Osteoblast (primary cell): ENCODE measurements at regions not wholly inside any gene's neighbourhood (a gene's known extent, or its start where the extent isn't known, plus 50 kb on each side); places are given as distances from the start of the nearest gene placed in this dataset.

Source experiments
- DNase-seq: peaks from one replicate; pipeline ENCODE4 v3.0.0; 2011; ENCODE audit warnings: low spot score, mixed read lengths; ENCODE audit not compliant: insufficient read length; ENCODE audit errors: missing footprints
- H2AFZ ChIP-seq: 2 replicates; pipeline ENCODE4 v1.6.0; 2011; ENCODE audit warnings: mild to moderate bottlenecking, low read length
- H3K27ac ChIP-seq: 2 replicates; pipeline ENCODE4 v1.5.1; 2011; ENCODE audit warnings: mild to moderate bottlenecking, low read depth, low read length, moderate library complexity
- H3K27me3 ChIP-seq: 2 replicates; pipeline ENCODE4 v1.6.0; 2012; ENCODE audit warnings: mild to moderate bottlenecking, control low read depth, inconsistent platforms, low read length, moderate library complexity; ENCODE audit not compliant: insufficient read depth
- H3K36me3 ChIP-seq: 2 replicates; pipeline ENCODE4 v1.5.1; 2011; ENCODE audit warnings: mild to moderate bottlenecking, low read length, control low read depth, moderate library complexity; ENCODE audit not compliant: insufficient read depth
- H3K4me1 ChIP-seq: 2 replicates; pipeline ENCODE4 v1.5.1; 2011; ENCODE audit warnings: mild to moderate bottlenecking, low read length, control low read depth, moderate library complexity; ENCODE audit not compliant: insufficient read depth
- H3K4me2 ChIP-seq: 2 replicates; pipeline ENCODE4 v1.6.0; 2011; ENCODE audit warnings: mild to moderate bottlenecking, low read length; ENCODE audit not compliant: insufficient read depth
- H3K4me3 ChIP-seq: fragments of 200-600 bp; sonication (generic); 3 replicates; pipeline ENCODE4 v1.5.1; 2012; ENCODE audit warnings: mild to moderate bottlenecking, low read length, inconsistent platforms; ENCODE audit not compliant: insufficient read depth
- H3K79me2 ChIP-seq: 2 replicates; pipeline ENCODE4 v1.6.0; 2012; ENCODE audit warnings: mild to moderate bottlenecking, low read length, control low read depth, inconsistent platforms; ENCODE audit not compliant: insufficient read depth
- H3K9me3 ChIP-seq: 2 replicates; pipeline ENCODE4 v1.5.1; 2011; ENCODE audit warnings: low read depth, low read length, control low read depth
- H4K20me1 ChIP-seq: 2 replicates; pipeline ENCODE4 v1.6.0; 2012; ENCODE audit warnings: mild to moderate bottlenecking, low read length, control low read depth; ENCODE audit not compliant: insufficient read depth
- TF ChIP-seq, protein P1 (sequence below): IDR thresholded peaks from 2 replicates; pipeline ENCODE4 v1.5.1; 2011; ENCODE audit warnings: mild to moderate bottlenecking, low read depth, low read length, moderate library complexity; ENCODE audit errors: extremely low read depth

DNA sequence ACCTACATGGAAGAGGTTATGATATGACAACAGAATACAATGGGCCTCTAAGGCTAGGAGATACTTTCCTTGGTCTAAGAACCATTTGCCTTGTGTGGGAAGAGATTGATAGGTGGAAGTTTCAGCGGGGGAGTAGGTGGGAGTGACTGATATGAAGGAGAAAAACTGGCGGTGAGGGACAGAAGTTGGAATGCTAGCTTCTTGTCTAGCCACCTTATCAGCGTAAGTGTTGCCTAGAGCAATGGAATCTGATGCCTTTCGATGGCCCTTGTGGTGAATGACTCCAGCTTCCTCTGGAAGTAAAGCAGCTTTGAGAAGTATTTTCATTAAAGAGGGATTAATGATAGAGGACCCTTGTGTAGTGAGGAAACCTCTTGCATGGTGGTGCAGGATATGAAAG is 121.3 kb upstream of the GULP1 start:
- Histone ChIP-seq H3K27ac (no peak overlapping the region), H3K9me3 (no peaks in the 10 kb centered on the region), H3K27me3 (no peaks in the 10 kb centered on the region), H3K4me2 (no peak overlapping the region), H3K79me2 (no peaks in the 10 kb centered on the region), H2AFZ (no peak overlapping the region), H3K4me1 (no peaks in the 10 kb centered on the region), H3K36me3 (no peaks in the 10 kb centered on the region), H4K20me1 (no peaks in the 10 kb centered on the region), H3K4me3 (no peak overlapping the region)
- no peak for DNase-seq
- TF ChIP-seq, protein P1, sequence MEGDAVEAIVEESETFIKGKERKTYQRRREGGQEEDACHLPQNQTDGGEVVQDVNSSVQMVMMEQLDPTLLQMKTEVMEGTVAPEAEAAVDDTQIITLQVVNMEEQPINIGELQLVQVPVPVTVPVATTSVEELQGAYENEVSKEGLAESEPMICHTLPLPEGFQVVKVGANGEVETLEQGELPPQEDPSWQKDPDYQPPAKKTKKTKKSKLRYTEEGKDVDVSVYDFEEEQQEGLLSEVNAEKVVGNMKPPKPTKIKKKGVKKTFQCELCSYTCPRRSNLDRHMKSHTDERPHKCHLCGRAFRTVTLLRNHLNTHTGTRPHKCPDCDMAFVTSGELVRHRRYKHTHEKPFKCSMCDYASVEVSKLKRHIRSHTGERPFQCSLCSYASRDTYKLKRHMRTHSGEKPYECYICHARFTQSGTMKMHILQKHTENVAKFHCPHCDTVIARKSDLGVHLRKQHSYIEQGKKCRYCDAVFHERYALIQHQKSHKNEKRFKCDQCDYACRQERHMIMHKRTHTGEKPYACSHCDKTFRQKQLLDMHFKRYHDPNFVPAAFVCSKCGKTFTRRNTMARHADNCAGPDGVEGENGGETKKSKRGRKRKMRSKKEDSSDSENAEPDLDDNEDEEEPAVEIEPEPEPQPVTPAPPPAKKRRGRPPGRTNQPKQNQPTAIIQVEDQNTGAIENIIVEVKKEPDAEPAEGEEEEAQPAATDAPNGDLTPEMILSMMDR = no peak

DNA sequence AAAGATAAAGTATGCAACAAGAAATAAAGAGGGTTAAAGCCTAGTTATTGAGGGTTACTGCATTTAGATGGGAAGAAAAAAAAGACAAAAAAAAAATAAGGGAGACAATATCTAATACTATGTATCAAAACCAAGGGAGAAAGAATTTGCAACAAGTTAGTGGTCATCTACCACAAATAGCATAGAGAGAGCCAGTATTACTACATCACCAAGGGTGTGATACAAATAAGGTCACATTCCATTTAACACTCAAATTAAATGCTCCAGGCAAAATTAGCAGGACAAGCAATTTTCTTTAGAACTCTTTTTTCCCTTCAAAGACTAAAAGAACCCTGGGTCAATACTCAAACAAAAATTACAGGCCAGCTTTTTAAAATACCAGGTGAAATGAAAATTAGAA is 115.1 kb upstream of the GULP1 start:
- H3K36me3 ChIP-seq = no peaks in the 10 kb centered on the region
- no peaks in the 10 kb centered on the region for H3K9me3 ChIP-seq
- DNase-seq = no peak
- no peak overlapping the region for H3K27ac ChIP-seq
- no peak overlapping the region for H3K4me2 ChIP-seq
- TF ChIP-seq, protein P1 = no peak
- H3K27me3 ChIP-seq = no peaks in the 10 kb centered on the region
- no peaks in the 10 kb centered on the region for H4K20me1 ChIP-seq
- H2AFZ ChIP-seq = no peak overlapping the region
- H3K79me2 ChIP-seq = no peaks in the 10 kb centered on the region
- peaks cover 3% of the 10 kb centered on the region for H3K4me1 ChIP-seq
- no peak overlapping the region for H3K4me3 ChIP-seq

DNA sequence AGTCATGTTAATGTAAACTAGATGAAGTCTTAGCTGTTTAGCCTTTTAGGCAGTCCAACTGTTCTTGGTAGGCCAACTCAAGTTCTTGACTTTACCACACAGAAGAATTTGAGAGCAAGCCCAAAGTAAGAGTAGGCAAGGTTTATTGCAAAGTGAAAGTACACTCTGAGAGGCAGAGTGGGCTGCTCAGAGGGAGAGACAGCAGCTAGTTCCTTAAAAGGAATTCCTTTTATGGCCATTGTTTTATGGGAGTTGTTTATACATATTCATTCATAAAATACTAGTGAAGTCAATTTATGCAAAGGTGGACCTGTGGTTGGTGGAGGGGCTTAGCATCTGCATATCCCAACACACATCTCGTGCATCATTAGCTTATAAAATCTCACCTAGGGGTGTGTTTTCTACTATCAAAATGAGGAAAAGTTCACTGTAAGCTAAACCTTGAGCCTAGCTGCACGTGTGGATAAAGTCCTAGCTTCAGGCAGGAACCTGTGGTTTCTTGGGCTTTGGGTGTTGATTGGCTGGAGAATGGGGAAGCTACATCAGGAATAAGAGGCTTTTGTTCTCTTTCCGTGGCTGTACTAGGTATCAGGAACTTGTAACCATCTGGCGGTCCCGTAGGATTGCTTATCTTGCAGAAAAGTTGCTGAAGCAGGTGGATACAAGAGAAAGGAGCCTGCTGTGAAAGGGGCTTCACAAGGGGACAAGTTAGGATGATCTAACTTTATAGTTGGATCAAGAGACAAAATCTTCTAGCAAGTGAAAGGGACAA is 110.4 kb upstream of the GULP1 start:
- Histone ChIP-seq H2AFZ (peak overlapping the region; percentile 67), H3K4me3 (peak overlapping the region; percentile 13), H3K9me3 (no peaks in the 10 kb centered on the region), H3K27me3 (no peaks in the 10 kb centered on the region), H3K27ac (no peak overlapping the region), H3K79me2 (no peaks in the 10 kb centered on the region), H3K4me1 (peaks cover 3% of the 10 kb centered on the region), H4K20me1 (no peaks in the 10 kb centered on the region), H3K4me2 (peak overlapping the region; percentile 69), H3K36me3 (no peaks in the 10 kb centered on the region)
- DNase-seq = no peak
- TF ChIP-seq, protein P1 = no peak

DNA sequence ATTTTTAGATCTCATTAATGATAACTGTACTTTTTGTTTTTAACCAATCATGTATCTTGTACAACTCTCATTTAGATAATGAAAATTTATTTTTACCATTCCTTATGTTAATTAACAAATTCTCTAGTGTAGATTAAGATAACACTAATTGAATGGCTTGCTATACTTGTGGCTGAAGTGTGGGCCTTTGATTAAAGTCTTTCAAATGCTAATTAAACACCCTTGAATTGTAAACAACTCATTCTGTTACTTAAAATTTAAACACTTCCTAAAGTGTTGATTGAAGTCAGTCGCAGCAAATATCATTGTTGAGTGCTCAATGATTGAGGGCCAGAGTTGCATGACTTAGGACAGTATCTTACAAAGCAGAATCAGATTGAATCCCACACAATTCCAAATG is 109.8 kb upstream of the GULP1 start:
- Histone ChIP-seq H3K4me3 (no peak overlapping the region), H3K4me2 (no peak overlapping the region), H2AFZ (no peak overlapping the region), H3K27ac (no peak overlapping the region), H3K79me2 (no peaks in the 10 kb centered on the region), H3K9me3 (no peaks in the 10 kb centered on the region), H3K36me3 (no peaks in the 10 kb centered on the region), H3K4me1 (peaks cover 3% of the 10 kb centered on the region), H3K27me3 (no peaks in the 10 kb centered on the region), H4K20me1 (no peaks in the 10 kb centered on the region)
- DNase-seq = no peak
- TF ChIP-seq, protein P1 = no peak
